Gastrocnemius medialis (tissue), 4 donors: ENCODE measurements at regions not wholly inside any gene's neighbourhood (a gene's known extent, or its start where the extent isn't known, plus 50 kb on each side); places are given as distances from the start of the nearest gene placed in this dataset.

ENCODE experiments used
- POLR2A ChIP-seq, 2 donors: fragments of 450-650 bp; IDR thresholded peaks; one replicate each; pipeline ENCODE4 v1.6.1; 2017; ENCODE audit warnings: antibody characterized with exemption in 2 of 2, mild to moderate bottlenecking in 2 of 2, moderate library complexity in 2 of 2
- TF ChIP-seq, protein P1 (sequence below), 5 experiments: fragments of 450-650 bp in 3 of 5; fragments of 200-600 bp in 2 of 5; sonication (generic) in 2 of 5; IDR thresholded peaks in 4 of 5; conservative IDR thresholded peaks in 1 of 5; 1 replicate in 4 of 5; 2 replicates in 1 of 5; pipeline ENCODE4 v1.5.1; 2016 to 2019; ENCODE audit warnings: antibody characterized with exemption in 5 of 5, mild to moderate bottlenecking in 3 of 5, moderate library complexity in 3 of 5

- TF ChIP-seq, protein P1, sequence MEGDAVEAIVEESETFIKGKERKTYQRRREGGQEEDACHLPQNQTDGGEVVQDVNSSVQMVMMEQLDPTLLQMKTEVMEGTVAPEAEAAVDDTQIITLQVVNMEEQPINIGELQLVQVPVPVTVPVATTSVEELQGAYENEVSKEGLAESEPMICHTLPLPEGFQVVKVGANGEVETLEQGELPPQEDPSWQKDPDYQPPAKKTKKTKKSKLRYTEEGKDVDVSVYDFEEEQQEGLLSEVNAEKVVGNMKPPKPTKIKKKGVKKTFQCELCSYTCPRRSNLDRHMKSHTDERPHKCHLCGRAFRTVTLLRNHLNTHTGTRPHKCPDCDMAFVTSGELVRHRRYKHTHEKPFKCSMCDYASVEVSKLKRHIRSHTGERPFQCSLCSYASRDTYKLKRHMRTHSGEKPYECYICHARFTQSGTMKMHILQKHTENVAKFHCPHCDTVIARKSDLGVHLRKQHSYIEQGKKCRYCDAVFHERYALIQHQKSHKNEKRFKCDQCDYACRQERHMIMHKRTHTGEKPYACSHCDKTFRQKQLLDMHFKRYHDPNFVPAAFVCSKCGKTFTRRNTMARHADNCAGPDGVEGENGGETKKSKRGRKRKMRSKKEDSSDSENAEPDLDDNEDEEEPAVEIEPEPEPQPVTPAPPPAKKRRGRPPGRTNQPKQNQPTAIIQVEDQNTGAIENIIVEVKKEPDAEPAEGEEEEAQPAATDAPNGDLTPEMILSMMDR (IDR thresholded peaks at IDR 0.05 in 4 of 5, conservative IDR thresholded peaks at IDR 0.05 in 1 of 5), result no peak
- no peak for TF ChIP-seq POLR2A (IDR thresholded peaks at IDR 0.05)
Measured at GRCh38 chr5:74462356-74462755, 178.2 kb downstream of the ENC1 start.
